Nephron progenitor cell (in vitro differentiated cells): ENCODE measurements at regions not wholly inside any gene's neighbourhood (a gene's known extent, or its start where the extent isn't known, plus 50 kb on each side); places are given as distances from the start of the nearest gene placed in this dataset.

ENCODE experiments used
- DNase-seq: peaks from one replicate; pipeline ENCODE4 v3.0.0; 2021
- H3K27ac Mint-ChIP-seq: 2 replicates; pipeline ENCODE4 v1.8.0; 2021; ENCODE audit warnings: mild to moderate bottlenecking, moderate library complexity, mixed read lengths
- H3K27me3 Mint-ChIP-seq: 2 replicates; pipeline ENCODE4 v1.8.0; 2021; ENCODE audit warnings: mild to moderate bottlenecking, low read depth, mixed read lengths; ENCODE audit not compliant: poor library complexity
- H3K36me3 Mint-ChIP-seq: 2 replicates; pipeline ENCODE4 v1.8.0; 2021; ENCODE audit warnings: low read depth, mixed read lengths
- H3K4me1 Mint-ChIP-seq: 2 replicates; pipeline ENCODE4 v1.8.0; 2021; ENCODE audit warnings: mixed read lengths
- H3K4me3 Mint-ChIP-seq: 2 replicates; pipeline ENCODE4 v1.8.0; 2021; ENCODE audit warnings: mild to moderate bottlenecking, moderate library complexity, mixed read lengths
- H3K9me3 Mint-ChIP-seq: 2 replicates; pipeline ENCODE4 v1.8.0; 2021; ENCODE audit warnings: mild to moderate bottlenecking, moderate library complexity, mixed read lengths
- CTCF ChIP-seq: fragments of 200-600 bp; sonication (generic); IDR thresholded peaks from 2 replicates; pipeline ENCODE4 v1.5.0; 2021; ENCODE audit warnings: antibody characterized with exemption

GRCh38 chr6:44704240-44705150 lies 317.0 kb downstream of the CDC5L start:
- no peak overlapping the region for H3K4me3 Mint-ChIP-seq
- no peak for TF ChIP-seq CTCF
- DNase-seq = no peak
- H3K9me3 Mint-ChIP-seq = peaks cover 11% of the 10 kb centered on the region
- peaks cover 11% of the 10 kb centered on the region for H3K27me3 Mint-ChIP-seq
- no peak overlapping the region for H3K27ac Mint-ChIP-seq
- peaks cover 5% of the 10 kb centered on the region for H3K36me3 Mint-ChIP-seq
- H3K4me1 Mint-ChIP-seq = peaks cover 21% of the 10 kb centered on the region

DNA sequence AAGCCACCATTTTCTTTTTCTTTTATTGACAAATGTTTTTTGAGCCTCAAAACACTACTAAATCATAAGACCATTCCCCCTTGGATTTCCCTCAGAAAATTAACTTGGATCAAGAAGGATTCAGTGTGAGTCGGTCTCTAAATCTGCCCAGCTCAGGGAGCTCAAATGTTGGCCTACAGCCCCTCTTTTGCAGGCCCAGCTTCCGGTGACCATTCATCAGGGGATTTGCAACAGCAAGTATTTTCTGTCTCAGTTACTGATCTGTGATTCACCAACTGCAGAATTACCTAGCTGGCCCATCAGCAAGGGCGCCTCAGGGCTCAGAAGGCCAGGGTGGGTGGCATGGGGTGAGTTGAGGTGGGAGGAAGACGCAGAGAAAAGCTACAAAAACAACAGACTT lies 318.1 kb downstream of the CDC5L start:
- Mint-ChIP-seq H3K4me1 (peaks cover 21% of the 10 kb centered on the region), H3K27ac (peak overlapping the region; percentile 31), H3K4me3 (no peak overlapping the region), H3K27me3 (peaks cover 11% of the 10 kb centered on the region), H3K36me3 (peaks cover 5% of the 10 kb centered on the region), H3K9me3 (peaks cover 16% of the 10 kb centered on the region)
- no peak for DNase-seq
- no peak for TF ChIP-seq CTCF

- Mint-ChIP-seq H3K27ac (peak overlapping the region; percentile 31), H3K27me3 (peaks cover 11% of the 10 kb centered on the region), H3K36me3 (peaks cover 5% of the 10 kb centered on the region), H3K9me3 (peaks cover 16% of the 10 kb centered on the region), H3K4me3 (no peak overlapping the region), H3K4me1 (peaks cover 21% of the 10 kb centered on the region)
- no peak for TF ChIP-seq CTCF
- DNase-seq = no peak
These were observed 318.5 kb downstream of the CDC5L start for GRCh38 chr6:44706011-44706410.

DNA sequence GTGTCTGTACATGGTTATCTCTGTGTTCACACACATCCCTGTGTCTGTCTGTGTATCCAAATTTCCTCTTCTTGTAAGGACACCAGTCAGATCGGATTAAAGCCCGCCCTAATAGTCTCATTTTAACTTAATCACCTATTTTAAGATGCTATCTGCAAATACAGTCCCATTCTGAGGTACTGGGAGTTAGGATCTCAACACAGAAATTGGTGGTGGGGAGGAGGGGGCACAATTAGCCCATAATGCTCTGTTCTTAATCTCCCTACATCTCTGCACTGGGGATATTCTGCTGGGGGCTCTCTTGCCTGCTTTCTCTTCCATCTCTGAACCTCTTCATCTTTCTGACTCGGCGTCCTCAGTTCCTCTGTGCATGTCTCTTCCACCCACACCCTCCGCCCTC lies 320.7 kb downstream of the CDC5L start:
- no peak for DNase-seq
- TF ChIP-seq CTCF = no peak
- H3K9me3 Mint-ChIP-seq = peaks cover 16% of the 10 kb centered on the region
- peaks cover 15% of the 10 kb centered on the region for H3K4me1 Mint-ChIP-seq
- H3K4me3 Mint-ChIP-seq = no peak overlapping the region
- H3K27ac Mint-ChIP-seq = no peak overlapping the region
- H3K27me3 Mint-ChIP-seq = peaks cover 8% of the 10 kb centered on the region
- H3K36me3 Mint-ChIP-seq = peaks cover 5% of the 10 kb centered on the region

- H3K27ac Mint-ChIP-seq = no peak overlapping the region
- DNase-seq = peak; percentile 32
- peaks cover 12% of the 10 kb centered on the region for H3K9me3 Mint-ChIP-seq
- no peak overlapping the region for H3K4me3 Mint-ChIP-seq
- H3K4me1 Mint-ChIP-seq = peaks cover 20% of the 10 kb centered on the region
- peaks cover 5% of the 10 kb centered on the region for H3K36me3 Mint-ChIP-seq
- peaks cover 9% of the 10 kb centered on the region for H3K27me3 Mint-ChIP-seq
- TF ChIP-seq CTCF = no peak
These were observed 325.0 kb downstream of the CDC5L start for GRCh38 chr6:44712353-44713111.
